ENCODE measurements at regions not wholly inside any gene's neighbourhood (a gene's known extent, or its start where the extent isn't known, plus 50 kb on each side); places are given as distances from the start of the nearest gene placed in this dataset.
"Not testable (repeated sequence)": the region's sequence is repeated elsewhere in the genome, so short reads cannot be mapped to it uniquely, and the experiment has no call there.

DNA sequence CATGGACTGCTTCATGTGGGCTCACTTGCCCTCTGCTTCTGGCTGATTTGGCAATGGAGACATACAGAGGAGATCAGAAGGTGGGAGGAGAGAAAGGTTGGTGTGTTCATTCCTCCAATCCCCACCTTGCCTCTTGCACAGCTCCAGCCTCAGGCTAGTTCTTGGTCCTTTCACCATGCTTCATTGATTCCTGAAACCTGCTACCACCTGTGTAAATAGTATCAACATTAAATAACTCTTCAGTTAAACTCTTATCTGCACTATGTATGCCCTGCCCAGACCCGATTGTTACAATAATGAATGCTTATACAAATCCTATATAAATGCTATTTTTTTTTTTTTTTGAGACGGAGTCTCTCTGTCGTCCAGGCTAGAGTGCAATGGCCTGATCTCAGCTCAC lies 174.5 kb downstream of the CD83 start:
- TF ChIP-seq, protein P1, sequence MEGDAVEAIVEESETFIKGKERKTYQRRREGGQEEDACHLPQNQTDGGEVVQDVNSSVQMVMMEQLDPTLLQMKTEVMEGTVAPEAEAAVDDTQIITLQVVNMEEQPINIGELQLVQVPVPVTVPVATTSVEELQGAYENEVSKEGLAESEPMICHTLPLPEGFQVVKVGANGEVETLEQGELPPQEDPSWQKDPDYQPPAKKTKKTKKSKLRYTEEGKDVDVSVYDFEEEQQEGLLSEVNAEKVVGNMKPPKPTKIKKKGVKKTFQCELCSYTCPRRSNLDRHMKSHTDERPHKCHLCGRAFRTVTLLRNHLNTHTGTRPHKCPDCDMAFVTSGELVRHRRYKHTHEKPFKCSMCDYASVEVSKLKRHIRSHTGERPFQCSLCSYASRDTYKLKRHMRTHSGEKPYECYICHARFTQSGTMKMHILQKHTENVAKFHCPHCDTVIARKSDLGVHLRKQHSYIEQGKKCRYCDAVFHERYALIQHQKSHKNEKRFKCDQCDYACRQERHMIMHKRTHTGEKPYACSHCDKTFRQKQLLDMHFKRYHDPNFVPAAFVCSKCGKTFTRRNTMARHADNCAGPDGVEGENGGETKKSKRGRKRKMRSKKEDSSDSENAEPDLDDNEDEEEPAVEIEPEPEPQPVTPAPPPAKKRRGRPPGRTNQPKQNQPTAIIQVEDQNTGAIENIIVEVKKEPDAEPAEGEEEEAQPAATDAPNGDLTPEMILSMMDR (IDR thresholded peaks at IDR 0.05; ENCODE audit: low read depth, low read length, missing control alignments): no peak
- DNase-seq (ENCODE audit: low read depth): no peak
- in situ Hi-C loops (cut with HindIII; ENCODE audit: low sequenced_read_pairs): no loop called here
- H3K4me3 ChIP-seq (ENCODE audit: low read depth, low read length): no peak overlapping the region

DNA sequence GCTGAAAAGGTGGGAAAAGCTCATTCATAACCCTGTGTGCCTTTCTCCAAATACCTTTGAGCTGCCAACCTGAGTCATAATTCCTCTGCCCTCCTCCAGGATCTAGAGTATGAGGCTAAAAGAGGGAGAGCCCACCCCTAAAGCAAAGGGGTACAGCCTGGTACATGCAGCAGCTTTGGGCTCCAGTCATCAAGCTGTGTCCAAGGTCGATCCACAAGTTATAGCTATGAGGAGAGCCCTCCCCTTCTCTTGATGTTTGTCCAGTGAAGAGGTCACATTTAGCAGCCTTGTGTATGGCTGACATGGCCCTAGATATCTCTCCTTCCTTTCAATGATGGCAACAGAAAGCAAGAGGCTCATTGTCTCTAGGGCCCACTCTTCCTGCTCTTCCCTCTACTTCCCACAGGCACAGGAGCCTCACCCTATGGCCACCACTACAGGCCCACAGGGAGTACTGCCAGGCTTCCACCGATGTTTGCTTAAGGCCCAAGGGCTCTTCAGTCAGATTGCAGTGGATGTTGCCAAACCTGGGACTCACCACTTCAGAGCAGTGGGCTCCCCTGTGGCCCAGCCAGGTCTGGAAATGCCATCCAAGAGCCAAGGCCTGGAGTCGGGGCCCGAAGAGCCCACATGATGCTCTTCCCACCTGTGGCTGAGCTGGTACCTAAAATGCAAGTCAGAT lies 176.8 kb downstream of the CD83 start:
- H3K4me3 ChIP-seq (ENCODE audit: low read depth, low read length): no peak overlapping the region
- TF ChIP-seq, protein P1 (IDR thresholded peaks at IDR 0.05; ENCODE audit: low read depth, low read length, missing control alignments): no peak
- in situ Hi-C loops (cut with HindIII; ENCODE audit: low sequenced_read_pairs): no loop called here
- DNase-seq (ENCODE audit: low read depth): no peak

DNA sequence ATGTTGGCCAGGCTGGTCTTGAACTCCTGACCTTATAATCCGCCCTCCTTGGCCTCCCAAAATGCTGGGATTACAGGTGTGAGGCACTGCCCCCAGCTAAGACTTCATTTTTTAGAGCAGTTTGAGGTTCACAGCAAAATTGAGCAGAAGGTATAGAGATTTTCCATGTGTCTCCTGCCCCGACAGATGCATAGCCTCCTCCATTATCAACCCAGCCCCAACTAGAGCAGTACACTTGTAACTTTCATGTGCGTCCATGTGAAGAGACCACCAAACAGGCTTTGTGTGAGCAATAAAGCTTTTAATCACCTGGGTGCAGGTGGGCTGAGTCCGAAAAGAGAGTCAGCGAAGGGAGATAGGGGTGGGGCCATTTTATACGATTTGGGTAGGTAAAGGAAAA lies 179.1 kb downstream of the CD83 start:
- DNase-seq (ENCODE audit: low read depth); in situ Hi-C loops (cut with HindIII; ENCODE audit: low sequenced_read_pairs); H3K4me3 ChIP-seq (ENCODE audit: low read depth, low read length): not testable (repeated sequence)

DNA sequence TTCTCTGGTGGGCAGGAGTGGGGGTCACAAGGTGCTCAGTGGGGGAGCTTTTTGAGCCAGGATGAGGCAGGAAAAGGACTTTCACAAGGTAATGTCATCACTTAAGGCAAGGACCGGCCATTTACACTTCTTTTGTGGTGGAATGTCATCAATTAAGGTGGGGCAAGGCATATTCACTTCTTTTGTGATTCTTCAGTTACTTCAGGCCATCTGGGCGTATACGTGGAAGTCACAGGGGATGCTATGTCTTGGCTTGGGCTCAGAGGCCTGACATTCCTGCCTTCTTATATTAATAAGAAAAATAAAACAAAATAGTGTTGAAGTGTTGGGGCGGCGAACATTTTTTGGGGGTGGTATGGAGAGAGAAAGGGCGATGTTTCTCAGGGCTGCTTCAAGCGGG lies 179.5 kb downstream of the CD83 start:
- DNase-seq (ENCODE audit: low read depth); H3K4me3 ChIP-seq (ENCODE audit: low read depth, low read length); in situ Hi-C loops (cut with HindIII; ENCODE audit: low sequenced_read_pairs): not testable (repeated sequence)

DNA sequence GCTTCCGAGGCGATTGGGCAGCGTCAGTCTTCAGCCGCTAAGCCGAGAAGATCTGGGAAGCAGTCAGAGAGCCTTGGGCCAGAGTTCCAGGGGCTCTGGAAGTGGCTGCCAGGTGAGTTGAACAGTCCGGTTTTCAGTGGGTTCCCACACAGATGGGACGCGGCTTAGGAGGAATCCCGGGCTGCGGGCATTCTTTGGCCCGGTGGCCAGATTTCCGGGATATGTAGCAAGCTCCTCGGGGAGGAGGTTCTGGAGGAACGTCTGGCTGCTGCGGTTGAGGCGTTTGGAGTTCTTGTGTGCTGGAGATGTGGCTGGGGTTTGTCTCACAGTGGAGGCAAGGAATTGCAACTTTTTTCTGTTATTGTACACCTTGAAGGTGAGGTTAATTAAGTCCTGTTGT lies 182.6 kb downstream of the CD83 start:
- H3K4me3 ChIP-seq (ENCODE audit: low read depth, low read length); in situ Hi-C loops (cut with HindIII; ENCODE audit: low sequenced_read_pairs); DNase-seq (ENCODE audit: low read depth): not testable (repeated sequence)

DNA sequence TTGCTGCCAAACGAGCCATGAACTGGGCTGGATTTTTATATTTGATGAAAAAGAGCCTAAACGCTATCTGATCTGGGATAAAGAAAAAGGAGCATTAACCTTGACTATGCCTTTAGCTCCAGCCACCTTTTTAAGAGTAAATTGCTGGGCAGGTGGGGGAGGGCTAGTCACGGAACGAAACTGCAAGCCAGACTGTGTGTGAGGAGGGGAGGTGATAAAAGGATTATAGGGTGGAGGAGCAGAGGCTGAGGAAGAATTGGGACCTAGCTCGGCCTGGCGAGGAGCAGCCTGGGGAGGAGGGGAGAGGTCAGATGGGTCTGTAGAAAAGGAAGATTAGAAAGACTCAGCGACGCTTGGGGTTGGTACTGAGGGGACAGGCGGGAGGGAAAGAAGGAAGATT lies 183.1 kb downstream of the CD83 start:
- in situ Hi-C loops (cut with HindIII; ENCODE audit: low sequenced_read_pairs); DNase-seq (ENCODE audit: low read depth); H3K4me3 ChIP-seq (ENCODE audit: low read depth, low read length): not testable (repeated sequence)

DNA sequence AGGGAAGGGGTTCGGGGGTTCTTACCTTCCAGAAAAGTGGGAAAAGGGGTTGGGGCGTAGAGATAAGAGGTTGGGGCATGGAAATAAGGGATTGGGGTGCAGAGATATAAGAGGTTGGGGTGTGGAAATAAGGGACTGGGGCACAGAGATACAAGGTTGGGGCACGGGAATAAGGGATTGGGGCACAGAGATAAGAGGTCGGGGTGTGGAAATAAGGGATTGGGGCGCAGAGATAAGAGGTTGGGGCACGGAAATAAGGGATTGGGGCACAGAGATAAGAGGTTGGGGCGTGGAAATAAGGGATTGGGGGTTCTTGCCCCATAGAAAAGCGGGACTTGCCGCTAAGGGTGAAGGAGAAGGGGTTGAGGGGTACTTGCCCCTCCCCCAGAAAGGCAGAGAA lies 183.9 kb downstream of the CD83 start:
- in situ Hi-C loops (cut with HindIII; ENCODE audit: low sequenced_read_pairs); H3K4me3 ChIP-seq (ENCODE audit: low read depth, low read length); DNase-seq (ENCODE audit: low read depth): not testable (repeated sequence)

DNA sequence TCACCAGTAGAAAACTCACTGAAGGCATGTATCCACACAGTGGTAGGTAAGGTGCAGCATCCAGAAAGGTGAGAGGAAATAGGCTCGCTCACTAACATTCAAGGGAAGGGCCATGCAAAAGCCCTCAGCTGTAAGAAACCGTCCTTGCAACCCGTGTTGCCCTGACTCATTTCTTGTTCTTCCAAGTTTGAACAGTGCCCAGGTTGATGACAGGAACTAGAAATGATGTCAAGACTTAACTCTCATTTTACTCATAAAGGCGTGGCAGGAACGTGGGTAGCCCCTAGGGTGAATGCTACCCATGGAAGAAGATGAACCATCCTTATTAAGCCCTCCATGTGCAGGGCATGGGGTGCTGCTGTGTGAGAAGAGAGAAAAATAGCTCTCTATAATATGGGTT lies 187.6 kb downstream of the CD83 start:
- no peak for DNase-seq (ENCODE audit: low read depth)
- H3K4me3 ChIP-seq (ENCODE audit: low read depth, low read length): no peak overlapping the region
- in situ Hi-C loops (cut with HindIII; ENCODE audit: low sequenced_read_pairs): no loop called here
- TF ChIP-seq, protein P1 (IDR thresholded peaks at IDR 0.05; ENCODE audit: low read depth, low read length, missing control alignments): no peak

DNA sequence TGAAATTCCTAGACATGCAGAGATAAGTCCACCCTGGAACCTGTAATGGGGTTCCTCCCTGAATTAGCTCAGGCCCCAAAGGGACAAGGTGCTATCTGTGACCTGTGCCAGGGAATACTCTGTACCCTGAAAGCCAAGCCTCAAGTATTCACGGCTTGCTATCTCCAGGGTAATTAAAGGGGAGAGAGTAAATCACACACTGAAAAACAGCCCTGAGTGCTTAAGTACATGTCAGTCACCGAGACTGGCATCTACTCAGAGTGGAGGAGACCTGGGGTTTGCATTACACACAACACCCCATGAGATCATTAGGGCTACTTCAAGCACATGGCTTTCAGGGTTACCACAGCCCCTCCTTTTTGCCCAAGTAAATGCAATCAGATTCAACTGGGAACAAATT lies 188.1 kb downstream of the CD83 start:
- no peak overlapping the region for H3K4me3 ChIP-seq (ENCODE audit: low read depth, low read length)
- DNase-seq (ENCODE audit: low read depth): no peak
- TF ChIP-seq, protein P1 (IDR thresholded peaks at IDR 0.05; ENCODE audit: low read depth, low read length, missing control alignments): no peak
- in situ Hi-C loops (cut with HindIII; ENCODE audit: low sequenced_read_pairs): no loop called here

All from astrocyte of the cerebellum (primary cell).